Nephron progenitor cell (in vitro differentiated cells): ENCODE measurements at regions not wholly inside any gene's neighbourhood (a gene's known extent, or its start where the extent isn't known, plus 50 kb on each side); places are given as distances from the start of the nearest gene placed in this dataset.
"Not testable (repeated sequence)": the region's sequence is repeated elsewhere in the genome, so short reads cannot be mapped to it uniquely, and the experiment has no call there.

ENCODE experiments used
- DNase-seq: peaks from one replicate; pipeline ENCODE4 v3.0.0; 2021
- H3K27ac Mint-ChIP-seq: 2 replicates; pipeline ENCODE4 v1.8.0; 2021; ENCODE audit warnings: mild to moderate bottlenecking, moderate library complexity, mixed read lengths
- H3K27me3 Mint-ChIP-seq: 2 replicates; pipeline ENCODE4 v1.8.0; 2021; ENCODE audit warnings: mild to moderate bottlenecking, low read depth, mixed read lengths; ENCODE audit not compliant: poor library complexity
- H3K36me3 Mint-ChIP-seq: 2 replicates; pipeline ENCODE4 v1.8.0; 2021; ENCODE audit warnings: low read depth, mixed read lengths
- H3K4me1 Mint-ChIP-seq: 2 replicates; pipeline ENCODE4 v1.8.0; 2021; ENCODE audit warnings: mixed read lengths
- H3K4me3 Mint-ChIP-seq: 2 replicates; pipeline ENCODE4 v1.8.0; 2021; ENCODE audit warnings: mild to moderate bottlenecking, moderate library complexity, mixed read lengths
- H3K9me3 Mint-ChIP-seq: 2 replicates; pipeline ENCODE4 v1.8.0; 2021; ENCODE audit warnings: mild to moderate bottlenecking, moderate library complexity, mixed read lengths
- TF ChIP-seq, protein P1 (sequence below): fragments of 200-600 bp; sonication (generic); IDR thresholded peaks from 2 replicates; pipeline ENCODE4 v1.5.0; 2021; ENCODE audit warnings: antibody characterized with exemption

- Mint-ChIP-seq H3K27ac (no peak overlapping the region), H3K36me3 (peaks cover 11% of the 10 kb centered on the region), H3K9me3 (peaks cover 24% of the 10 kb centered on the region), H3K4me3 (no peak overlapping the region), H3K27me3 (peaks cover 7% of the 10 kb centered on the region), H3K4me1 (peaks cover 17% of the 10 kb centered on the region)
- DNase-seq = no peak
- TF ChIP-seq, protein P1, sequence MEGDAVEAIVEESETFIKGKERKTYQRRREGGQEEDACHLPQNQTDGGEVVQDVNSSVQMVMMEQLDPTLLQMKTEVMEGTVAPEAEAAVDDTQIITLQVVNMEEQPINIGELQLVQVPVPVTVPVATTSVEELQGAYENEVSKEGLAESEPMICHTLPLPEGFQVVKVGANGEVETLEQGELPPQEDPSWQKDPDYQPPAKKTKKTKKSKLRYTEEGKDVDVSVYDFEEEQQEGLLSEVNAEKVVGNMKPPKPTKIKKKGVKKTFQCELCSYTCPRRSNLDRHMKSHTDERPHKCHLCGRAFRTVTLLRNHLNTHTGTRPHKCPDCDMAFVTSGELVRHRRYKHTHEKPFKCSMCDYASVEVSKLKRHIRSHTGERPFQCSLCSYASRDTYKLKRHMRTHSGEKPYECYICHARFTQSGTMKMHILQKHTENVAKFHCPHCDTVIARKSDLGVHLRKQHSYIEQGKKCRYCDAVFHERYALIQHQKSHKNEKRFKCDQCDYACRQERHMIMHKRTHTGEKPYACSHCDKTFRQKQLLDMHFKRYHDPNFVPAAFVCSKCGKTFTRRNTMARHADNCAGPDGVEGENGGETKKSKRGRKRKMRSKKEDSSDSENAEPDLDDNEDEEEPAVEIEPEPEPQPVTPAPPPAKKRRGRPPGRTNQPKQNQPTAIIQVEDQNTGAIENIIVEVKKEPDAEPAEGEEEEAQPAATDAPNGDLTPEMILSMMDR = no peak
Observed at GRCh38 chr12:127830065-127830460, 436.9 kb upstream of the TMEM132C start.

DNA sequence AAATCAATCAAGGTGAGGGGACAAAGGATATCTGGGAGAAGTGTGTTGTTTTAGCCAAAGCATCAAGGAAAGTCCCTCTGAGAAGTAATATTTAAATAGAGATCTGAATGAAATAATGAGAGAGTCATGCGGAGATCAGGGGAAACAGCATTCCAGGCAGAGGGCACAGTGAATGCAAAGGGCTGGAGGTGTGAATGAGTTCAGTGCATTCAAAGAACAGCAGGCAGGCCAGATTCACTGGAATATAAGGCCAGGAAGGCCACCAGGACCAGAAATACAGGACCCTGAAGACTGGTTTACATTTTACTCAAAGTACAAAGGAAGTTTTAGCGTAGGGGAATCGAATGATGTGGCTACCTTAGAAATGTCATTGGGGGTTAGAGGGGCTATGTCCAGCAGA lies 436.2 kb upstream of the TMEM132C start:
- peaks cover 11% of the 10 kb centered on the region for H3K36me3 Mint-ChIP-seq
- peaks cover 7% of the 10 kb centered on the region for H3K27me3 Mint-ChIP-seq
- H3K9me3 Mint-ChIP-seq = peaks cover 17% of the 10 kb centered on the region
- TF ChIP-seq, protein P1 = no peak
- no peak overlapping the region for H3K27ac Mint-ChIP-seq
- H3K4me3 Mint-ChIP-seq = no peak overlapping the region
- peaks cover 17% of the 10 kb centered on the region for H3K4me1 Mint-ChIP-seq
- DNase-seq = no peak

GRCh38 chr12:127832172-127832571 lies 434.8 kb upstream of the TMEM132C start:
- Mint-ChIP-seq H3K27ac (no peak overlapping the region), H3K36me3 (peaks cover 3% of the 10 kb centered on the region), H3K4me1 (peaks cover 16% of the 10 kb centered on the region), H3K9me3 (peaks cover 3% of the 10 kb centered on the region), H3K27me3 (peaks cover 13% of the 10 kb centered on the region), H3K4me3 (no peak overlapping the region)
- TF ChIP-seq, protein P1 = no peak
- no peak for DNase-seq

GRCh38 chr12:127836802-127837201 lies 430.2 kb upstream of the TMEM132C start:
- peaks cover 14% of the 10 kb centered on the region for H3K27me3 Mint-ChIP-seq
- H3K36me3 Mint-ChIP-seq = not testable (repeated sequence)

DNA sequence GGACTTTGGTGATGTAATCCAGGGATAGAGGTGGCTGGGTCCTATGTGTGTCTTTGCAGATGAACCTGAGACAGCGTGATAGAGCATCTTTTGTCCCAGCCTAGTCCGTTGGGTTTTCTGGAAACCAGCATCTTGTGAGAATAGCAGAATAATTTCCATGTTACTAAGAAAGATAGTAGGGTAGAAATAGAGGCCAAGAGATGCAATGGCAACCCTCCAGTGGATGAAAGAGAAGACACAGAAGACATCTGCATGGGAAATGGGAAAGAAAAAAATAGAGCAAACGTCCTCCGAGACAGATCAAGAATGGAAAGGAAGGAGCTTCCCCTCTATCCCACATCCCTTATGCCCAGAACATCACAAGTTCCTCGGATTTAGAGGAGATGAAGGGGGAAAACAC lies 409.3 kb upstream of the TMEM132C start:
- H3K9me3 Mint-ChIP-seq = peaks cover 5% of the 10 kb centered on the region
- no peak overlapping the region for H3K4me3 Mint-ChIP-seq
- no peak overlapping the region for H3K27ac Mint-ChIP-seq

More at GRCh38 chr12:127836802-127837201, 430.2 kb upstream of the TMEM132C start:
- not testable (repeated sequence) for H3K9me3 Mint-ChIP-seq, H3K4me1 Mint-ChIP-seq, H3K4me3 Mint-ChIP-seq, DNase-seq, H3K27ac Mint-ChIP-seq

GRCh38 chr12:127860536-127860935 lies 406.4 kb upstream of the TMEM132C start:
- no peak overlapping the region for H3K4me3 Mint-ChIP-seq
- H3K9me3 Mint-ChIP-seq = peaks cover 29% of the 10 kb centered on the region
- peaks cover 9% of the 10 kb centered on the region for H3K4me1 Mint-ChIP-seq
- H3K27ac Mint-ChIP-seq = no peak overlapping the region
- TF ChIP-seq, protein P1 = no peak
- H3K27me3 Mint-ChIP-seq = peaks cover 15% of the 10 kb centered on the region
- no peak for DNase-seq
- H3K36me3 Mint-ChIP-seq = no peaks in the 10 kb centered on the region

More for the DNA sequence above, 409.3 kb upstream of the TMEM132C start:
- TF ChIP-seq, protein P1 = no peak
- Mint-ChIP-seq H3K4me1 (peaks cover 9% of the 10 kb centered on the region), H3K36me3 (no peaks in the 10 kb centered on the region), H3K27me3 (peaks cover 18% of the 10 kb centered on the region)
- no peak for DNase-seq
